GM21737 (cell line): ENCODE measurements at regions not wholly inside any gene's neighbourhood (a gene's known extent, or its start where the extent isn't known, plus 50 kb on each side); places are given as distances from the start of the nearest gene placed in this dataset.

Experiments used
- ATAC-seq: cut with Tn5 transposase; IDR thresholded peaks from one replicate; pipeline ENCODE4 v1.9.1; 2021; ENCODE audit warnings: mild to moderate bottlenecking, moderate library complexity; ENCODE audit not compliant: unreplicated experiment

DNA sequence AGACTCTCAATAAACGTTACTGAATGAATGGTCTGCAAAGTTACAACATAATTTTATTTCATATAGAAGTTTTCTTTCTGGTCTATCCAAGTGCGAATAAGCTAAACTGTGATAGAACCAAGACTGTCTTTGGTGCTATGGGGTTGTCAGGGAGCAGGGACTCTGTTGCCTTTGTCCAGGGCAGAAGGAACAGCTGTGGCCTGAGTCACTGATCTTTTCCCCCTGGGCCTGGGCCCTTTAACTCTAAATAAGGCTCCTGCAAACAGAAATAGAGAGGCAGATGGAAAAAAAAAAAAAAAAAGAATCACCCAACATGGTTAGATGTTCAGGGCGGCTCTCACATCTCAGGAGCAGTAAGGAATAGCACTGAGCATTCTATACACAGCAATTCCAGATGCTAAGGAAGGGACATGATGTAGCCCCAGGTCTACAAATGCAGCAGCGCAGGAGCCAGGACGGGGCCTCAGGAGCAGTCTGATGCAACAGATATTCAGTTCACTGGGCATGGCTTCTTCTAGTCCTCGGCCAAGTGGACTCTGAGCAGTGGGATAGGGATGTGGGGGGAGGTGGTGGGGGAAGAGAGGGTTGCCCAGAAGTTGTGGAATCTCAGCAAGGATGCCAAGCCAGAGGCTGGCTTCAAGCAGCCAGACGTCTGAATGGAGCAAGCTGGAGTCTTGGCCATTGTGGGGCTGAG lies 247.1 kb upstream of the SIX2 start:
- no peak for ATAC-seq

DNA sequence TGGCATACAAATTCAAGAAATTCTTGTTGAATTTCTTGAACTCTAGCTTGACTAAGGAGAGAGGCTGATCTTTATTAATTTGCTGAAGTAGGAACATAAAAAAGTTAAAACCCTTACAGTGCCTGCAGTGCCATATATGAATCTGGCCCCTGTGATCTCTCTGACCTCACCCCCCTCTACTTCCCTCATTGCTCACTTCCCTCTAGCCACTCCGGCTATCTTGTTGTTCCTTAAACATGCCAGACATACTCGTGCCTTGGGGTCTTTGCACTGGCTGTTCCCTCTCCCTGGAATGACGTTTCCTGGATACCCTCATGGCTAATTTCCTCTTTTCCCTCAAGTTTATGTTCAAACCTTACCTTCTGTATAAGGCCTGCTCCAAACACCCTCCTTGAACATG lies 246.3 kb upstream of the SIX2 start:
- ATAC-seq, result no peak

DNA sequence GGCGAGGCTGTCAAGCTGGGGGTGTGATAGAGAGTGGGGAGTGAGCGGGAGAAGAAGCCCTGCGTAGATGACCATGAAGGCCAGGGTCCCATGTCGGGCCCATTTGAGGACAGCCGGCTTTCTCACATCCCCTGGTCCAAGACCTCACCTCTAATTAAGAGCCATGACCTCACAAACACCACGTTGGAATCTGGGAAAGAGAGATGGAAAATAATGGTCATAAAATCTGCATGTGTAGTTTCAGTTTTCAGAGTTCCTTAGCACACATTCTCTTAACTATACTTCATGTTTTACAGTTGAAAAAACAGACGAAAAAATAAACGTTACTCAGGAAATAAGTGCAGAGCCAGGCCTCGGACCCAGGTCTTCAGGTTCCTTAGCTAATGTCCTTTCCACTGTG lies 244.8 kb upstream of the SIX2 start:
- no peak for ATAC-seq

GRCh38 chr2:45253151-45253550 lies 243.9 kb upstream of the SIX2 start:
- ATAC-seq, result no peak

GRCh38 chr2:45250176-45250575 lies 240.9 kb upstream of the SIX2 start:
- no peak for ATAC-seq

DNA sequence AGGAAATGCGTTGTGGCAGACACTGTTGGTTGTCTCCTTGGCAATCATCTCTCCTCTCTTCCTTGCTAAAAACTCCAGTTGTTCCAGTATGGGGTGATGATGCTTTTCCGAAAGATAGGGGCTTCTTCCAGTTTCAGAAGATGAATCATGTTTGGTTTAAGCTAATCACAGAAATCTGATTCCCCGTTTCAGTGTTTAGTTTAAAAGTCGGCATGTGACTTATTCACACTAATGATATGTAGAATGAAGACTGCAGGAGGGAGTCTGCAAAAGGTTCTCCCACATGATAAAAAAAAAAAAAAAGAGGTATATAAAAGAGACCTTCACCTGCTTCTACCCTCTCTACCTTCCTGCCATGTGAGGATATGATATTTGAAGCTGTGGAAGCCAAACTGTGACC lies 239.0 kb upstream of the SIX2 start:
- ATAC-seq, result no peak

GRCh38 chr2:45244928-45245327 lies 235.7 kb upstream of the SIX2 start:
- no peak for ATAC-seq

GRCh38 chr2:45242161-45242741 lies 233.0 kb upstream of the SIX2 start:
- no peak for ATAC-seq

DNA sequence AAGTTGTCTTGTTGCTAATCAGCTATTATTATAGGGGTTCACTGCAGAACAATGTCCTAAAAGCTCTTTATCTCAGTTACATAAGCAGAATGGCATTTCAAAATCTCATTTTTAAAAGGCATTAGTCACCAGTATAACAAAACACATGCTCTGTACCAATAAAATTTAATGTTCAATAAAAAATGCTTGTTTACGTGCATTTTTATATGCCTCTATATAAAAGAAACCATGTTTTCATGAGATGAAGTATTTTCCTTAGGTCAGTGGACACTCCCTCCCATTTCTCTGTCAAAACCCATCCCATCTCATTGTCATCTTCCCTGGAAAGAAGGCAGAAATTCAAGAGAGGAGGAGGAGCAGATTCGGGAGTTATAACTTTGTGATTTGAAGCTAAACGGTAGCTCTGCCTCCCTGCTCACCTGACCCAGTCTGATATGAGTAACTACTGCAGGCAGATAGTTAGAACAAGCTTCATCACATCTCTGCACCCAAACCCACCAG lies 231.9 kb upstream of the SIX2 start:
- no peak for ATAC-seq

DNA sequence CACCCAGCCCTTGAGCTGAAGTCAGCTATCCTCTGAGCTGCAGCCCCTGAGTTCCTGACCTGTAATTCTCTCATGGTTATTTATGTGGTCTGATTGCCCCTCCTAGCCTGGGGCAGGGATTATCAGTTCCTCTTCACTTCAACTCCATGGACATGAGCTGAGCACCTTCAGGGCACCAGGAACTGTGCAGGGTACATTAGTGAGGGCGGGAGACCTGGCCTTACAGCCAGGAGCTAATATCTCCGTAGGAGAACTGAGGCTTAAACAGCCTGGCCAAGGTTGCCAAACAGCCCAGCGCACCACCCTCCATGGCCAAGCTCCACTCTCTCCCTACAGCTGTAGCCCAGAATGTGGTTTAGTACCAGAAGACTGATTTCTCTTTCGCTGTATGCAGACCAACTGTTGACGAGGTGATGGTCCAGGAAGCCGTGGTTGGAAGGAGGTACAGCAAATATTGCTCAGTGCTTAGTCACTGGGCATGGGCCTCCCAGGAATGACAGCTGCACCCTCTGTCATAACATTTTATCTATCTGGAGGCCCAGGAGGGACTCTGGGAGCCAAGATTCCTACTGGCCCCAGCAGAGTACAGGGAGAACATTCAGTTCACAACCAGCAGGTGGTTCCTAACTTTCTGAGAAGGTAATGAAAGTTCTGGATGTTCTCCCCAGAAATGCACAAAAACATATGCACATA lies 228.7 kb upstream of the SIX2 start:
- no peak for ATAC-seq

DNA sequence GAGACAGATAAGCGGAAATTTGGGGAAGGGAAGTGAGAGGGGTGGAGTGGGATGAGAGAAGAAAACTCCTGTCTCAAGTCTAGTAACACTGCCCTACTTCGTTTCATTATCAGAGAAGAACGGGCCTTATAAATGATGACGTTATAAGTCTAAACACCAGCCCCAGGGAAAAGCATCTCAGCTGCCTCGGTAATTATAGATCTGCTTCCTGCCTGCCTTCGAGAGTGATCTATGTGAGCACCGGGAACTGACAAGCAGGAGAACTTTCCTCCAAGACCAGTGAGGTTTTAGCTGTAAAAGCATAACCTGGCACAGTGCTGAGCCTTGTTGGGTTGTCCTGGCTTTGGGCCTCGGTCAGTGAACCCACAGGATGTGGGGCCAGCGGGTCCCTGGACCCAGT lies 227.9 kb upstream of the SIX2 start:
- ATAC-seq, result no peak

DNA sequence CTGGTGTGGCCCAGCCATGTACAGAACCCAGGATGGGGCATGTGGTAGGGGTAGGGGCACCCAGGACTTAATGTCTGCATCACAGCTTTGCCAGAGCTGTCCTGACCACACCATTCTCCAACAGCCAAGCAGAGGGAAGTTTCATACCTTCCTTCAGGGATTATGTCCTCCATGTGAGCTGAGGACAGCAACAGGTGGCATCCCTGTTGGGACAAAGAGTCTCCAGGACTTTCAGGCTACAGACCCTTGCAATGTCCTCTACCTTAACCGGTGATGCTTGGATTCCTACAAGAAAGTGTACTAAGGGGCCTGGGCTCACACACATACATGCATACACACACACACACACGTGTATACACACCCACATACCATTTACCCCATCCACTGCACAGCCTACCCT lies 227.0 kb upstream of the SIX2 start:
- no peak for ATAC-seq

DNA sequence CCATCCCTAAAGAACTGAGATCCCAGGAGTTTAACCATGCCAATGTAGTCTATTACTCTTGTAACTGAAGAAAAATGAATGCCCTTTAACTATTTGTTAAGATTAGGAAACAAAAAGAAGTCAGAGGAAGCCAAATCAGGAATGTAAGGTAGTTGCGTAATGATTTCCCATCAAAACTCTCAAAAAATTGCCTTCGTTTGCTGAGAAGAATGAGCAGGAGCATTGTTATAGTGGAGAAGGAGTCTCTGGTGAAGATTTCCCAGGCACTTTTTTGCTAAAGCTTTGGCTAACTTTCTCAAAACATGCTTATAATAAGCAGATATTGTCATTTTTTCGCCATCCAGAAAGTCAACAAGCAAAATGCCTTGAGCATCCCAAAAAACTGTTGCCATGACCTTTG lies 224.0 kb upstream of the SIX2 start:
- no peak for ATAC-seq

DNA sequence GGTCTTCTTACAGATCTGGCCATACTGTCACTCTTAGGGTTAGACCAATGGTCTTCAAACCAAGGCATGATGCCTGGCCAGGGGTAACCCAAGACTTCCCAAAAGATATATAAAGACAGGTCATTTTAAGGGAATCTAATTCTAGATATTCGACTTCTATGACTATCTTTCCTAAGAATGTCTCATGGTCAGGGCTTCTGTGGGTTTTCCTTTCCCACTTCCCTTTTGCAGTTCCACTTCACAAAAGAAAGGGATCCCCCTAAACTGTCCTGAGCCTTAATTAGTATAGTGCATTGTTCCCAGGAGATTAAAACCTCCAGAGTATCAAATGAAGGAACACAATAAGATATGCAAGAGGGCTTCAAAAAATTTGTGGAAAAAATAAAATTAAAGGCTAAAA lies 223.6 kb upstream of the SIX2 start:
- no peak for ATAC-seq

DNA sequence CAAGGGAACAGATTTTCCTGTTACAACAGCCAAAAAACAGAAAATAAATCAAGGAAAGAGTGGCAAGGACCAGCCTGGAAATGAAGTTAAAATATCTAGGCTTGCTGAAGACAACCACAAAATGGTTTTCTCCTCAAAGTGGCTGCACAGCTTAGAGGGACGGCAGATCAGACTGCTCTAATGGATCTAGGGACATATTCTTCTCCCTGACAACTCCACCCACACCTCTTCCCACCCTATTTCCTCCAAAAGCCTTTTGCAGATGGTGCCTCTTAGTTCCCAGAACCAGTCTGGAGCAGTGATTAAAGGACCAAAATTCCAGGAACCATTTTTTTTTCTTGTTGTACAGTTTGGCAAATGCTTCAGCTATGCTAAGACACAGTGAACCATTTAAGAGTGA lies 220.2 kb upstream of the SIX2 start:
- ATAC-seq, result no peak

DNA sequence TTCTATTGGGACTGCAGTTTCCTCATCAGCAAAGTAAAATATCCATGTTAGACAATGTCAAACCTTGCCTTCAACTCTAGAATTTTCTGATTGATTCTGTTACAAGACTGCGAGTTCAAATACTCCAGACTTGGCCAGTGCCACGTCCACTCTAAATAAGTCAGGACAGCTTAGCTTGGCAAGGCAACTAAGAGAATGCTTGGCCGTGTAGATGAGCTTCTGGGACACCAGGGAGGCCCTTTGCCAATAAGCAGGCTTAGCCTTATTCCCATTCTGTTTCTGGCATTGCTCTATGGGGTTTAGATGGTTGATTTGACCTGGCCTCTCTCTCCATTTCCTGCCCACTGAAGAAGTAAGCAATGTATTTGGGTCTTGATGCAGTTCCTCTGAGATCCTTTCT lies 218.1 kb upstream of the SIX2 start:
- no peak for ATAC-seq

DNA sequence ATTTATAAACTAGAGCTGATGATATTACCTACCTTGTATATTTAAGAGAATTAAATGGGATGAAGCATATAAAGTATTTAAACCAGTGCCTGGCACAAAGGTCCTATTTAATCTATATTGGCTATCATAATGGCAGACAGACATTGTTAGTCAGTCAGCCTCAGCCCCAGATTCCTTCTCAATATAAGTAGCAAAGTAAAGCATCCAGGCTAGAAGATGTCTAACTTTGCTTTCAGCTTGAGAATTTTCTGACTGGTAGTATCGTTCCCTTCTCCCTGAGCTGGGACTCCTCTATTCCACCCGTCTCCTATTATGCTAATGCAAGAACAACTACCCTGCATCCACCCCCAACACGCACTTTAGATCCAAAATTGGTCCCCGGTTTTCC lies 215.7 kb upstream of the SIX2 start:
- no peak for ATAC-seq

- no peak for ATAC-seq
Observed at GRCh38 chr2:45224321-45224992, 215.2 kb upstream of the SIX2 start.

DNA sequence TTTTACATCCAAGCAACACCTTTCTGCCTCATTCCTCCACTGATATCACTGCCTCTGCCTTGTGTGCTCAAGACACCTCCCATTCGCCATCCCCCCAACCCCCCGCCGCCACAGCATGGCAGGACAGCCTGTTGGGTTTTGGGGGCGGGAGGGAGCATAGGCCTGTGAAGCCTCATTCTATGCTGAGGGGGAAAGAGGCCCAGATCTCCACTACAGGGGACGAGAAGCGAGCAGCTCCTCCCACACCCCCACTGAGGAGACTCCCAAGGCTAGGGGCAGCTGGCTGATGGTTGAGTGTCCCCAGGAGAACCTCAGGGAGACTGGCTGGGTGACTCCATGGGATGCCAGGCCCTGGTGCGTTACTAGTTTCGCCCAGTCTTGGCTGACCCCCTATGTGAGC lies 214.3 kb upstream of the SIX2 start:
- no peak for ATAC-seq

DNA sequence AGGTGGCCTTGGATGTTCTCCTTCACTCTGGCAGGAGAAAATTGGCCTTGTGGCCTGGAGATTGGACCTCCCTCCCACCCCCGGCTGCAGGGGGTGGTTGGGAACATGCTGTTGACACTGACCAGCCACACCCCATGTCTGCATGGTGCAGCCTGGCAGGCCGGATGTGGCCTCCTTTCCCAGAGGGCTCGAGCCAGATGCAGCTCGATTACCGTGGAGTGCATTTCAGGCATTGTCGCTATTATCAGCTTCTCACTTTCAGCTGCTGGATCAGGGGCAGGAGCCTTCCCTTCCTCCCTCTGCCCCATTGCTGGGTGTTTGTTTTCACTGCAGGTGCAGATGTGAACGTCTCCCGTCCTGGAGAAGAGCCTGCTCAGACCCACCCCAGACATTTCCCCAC lies 211.0 kb upstream of the SIX2 start:
- ATAC-seq, result no peak

GRCh38 chr2:45218931-45219339 lies 209.7 kb upstream of the SIX2 start:
- no peak for ATAC-seq

DNA sequence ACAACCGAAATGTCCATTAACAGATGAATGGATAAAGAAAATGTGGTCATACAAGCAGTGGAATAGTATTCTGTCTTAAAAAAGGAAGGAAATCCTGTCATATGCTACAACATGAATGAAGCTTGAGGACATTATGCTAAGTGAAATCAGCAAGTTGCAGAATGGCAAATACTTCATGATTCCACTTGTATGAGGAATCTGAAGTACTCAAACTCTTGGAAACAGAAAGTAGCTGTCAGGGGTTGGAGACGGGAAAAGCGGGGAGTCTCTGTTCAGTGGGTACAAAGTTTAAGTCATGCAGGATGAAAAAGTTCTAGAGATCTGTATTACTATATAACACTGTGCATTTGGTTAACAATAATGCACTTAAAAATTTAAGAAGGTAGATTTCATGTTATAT lies 209.0 kb upstream of the SIX2 start:
- ATAC-seq, result no peak
